ENCODE measurements at regions not wholly inside any gene's neighbourhood (a gene's known extent, or its start where the extent isn't known, plus 50 kb on each side); places are given as distances from the start of the nearest gene placed in this dataset.
"Not testable (repeated sequence)": the region's sequence is repeated elsewhere in the genome, so short reads cannot be mapped to it uniquely, and the experiment has no call there.

GRCh38 chr10:108545921-108546320 lies 1377.4 kb downstream of the XPNPEP1 start:
- H3K4me1 Mint-ChIP-seq = peaks cover 13% of the 10 kb centered on the region
- Histone ChIP-seq H3K4me1 (ENCODE audit: control insufficient read depth in 2 of 2, insufficient read depth in 2 of 2, low read length in 2 of 2) (peaks cover 0 to 4% of the 10 kb centered on the region in 2 donors), H3K4me3 (ENCODE audit: control extremely low read depth in 1 of 5, extremely low read depth in 1 of 5, insufficient read depth in 1 of 5, low read depth in 2 of 5, low read length in 4 of 5) (no peak overlapping the region), H3K27ac (ENCODE audit: low read length in 2 of 2) (no peak overlapping the region), H3K9me3 (ENCODE audit: control extremely low read depth in 1 of 3, control insufficient read depth in 2 of 3, insufficient read depth in 1 of 3, low read length in 2 of 3) (no peaks in the 10 kb centered on the region), H4K20me1 (ENCODE audit: control insufficient read depth, insufficient read depth, low read length, poor library complexity, severe bottlenecking) (no peaks in the 10 kb centered on the region), H2AFZ (ENCODE audit: insufficient read depth, low read depth, low read length, poor library complexity, severe bottlenecking) (peak overlapping the region; percentile 30), H3K9ac (ENCODE audit: low read length) (no peak overlapping the region), H3K27me3 (replicated peaks in 1 of 4; ENCODE audit: control extremely low read depth in 1 of 4, control insufficient read depth in 3 of 4, insufficient read depth in 4 of 4, low read length in 3 of 4) (no peaks in the 10 kb centered on the region), H3K4me2 (replicated peaks; ENCODE audit: low read depth, low read length, poor library complexity, severe bottlenecking) (peak overlapping the region; percentile 25), H3K36me3 (replicated peaks in 1 of 2; ENCODE audit: control extremely low read depth in 1 of 2, control insufficient read depth in 1 of 2, extremely low read depth in 1 of 2, insufficient read depth in 2 of 2, low read length in 1 of 2) (no peaks in the 10 kb centered on the region), H3K79me2 (ENCODE audit: control insufficient read depth, insufficient read depth, low read length) (no peaks in the 10 kb centered on the region)
- no peak for ATAC-seq (ENCODE audit: low read depth)
- no peak overlapping the region for H3K4me3 Mint-ChIP-seq
- intact Hi-C loops (cut with micrococcal nuclease) = loop anchor here (10.0 kb wide), 1 partner anchor 1841 kb away; no protein-coding TSS in a partner anchor
- H3K27ac Mint-ChIP-seq = no peak overlapping the region
- DNase-seq = peak; percentile 5
- H3K27me3 Mint-ChIP-seq = no peaks in the 10 kb centered on the region
- no peaks in the 10 kb centered on the region for H3K9me3 Mint-ChIP-seq (ENCODE audit: insufficient read depth)
- POLR2A ChIA-PET = no interaction called here
- no CpG with 5 or more reads among the region's 1 CpG for WGBS (ENCODE audit: insufficient coverage)
- TF ChIP-seq CTCF (IDR thresholded peaks at IDR 0.05) (no peak), EZH2 (IDR thresholded peaks at IDR 0.05; ENCODE audit: borderline replicate concordance, insufficient read depth, low read depth, low read length, poor library complexity, severe bottlenecking) (no peak)
- CTCF ChIA-PET = interaction anchor here (0.9 to 1.2 kb wide), 2 partner anchors 8 to 17 kb away, joined by 3 read pairs; no protein-coding TSS in a partner anchor

GRCh38 chr10:108544500-108545120 lies 1378.7 kb downstream of the XPNPEP1 start:
- H3K9me3 ChIP-seq (ENCODE audit: control extremely low read depth in 1 of 3, control insufficient read depth in 2 of 3, insufficient read depth in 1 of 3, low read length in 2 of 3) = no peaks in the 10 kb centered on the region
- H3K9ac ChIP-seq (ENCODE audit: low read length) = peak overlapping the region; percentile 33
- peak overlapping the region; percentile 55 for H3K4me3 Mint-ChIP-seq
- H3K27ac Mint-ChIP-seq = no peak overlapping the region
- H3K79me2 ChIP-seq (ENCODE audit: control insufficient read depth, insufficient read depth, low read length) = no peaks in the 10 kb centered on the region
- intact Hi-C loops (cut with micrococcal nuclease) = loop anchor here (5.0 to 10.0 kb wide), 2 partner anchors 1137 to 1840 kb away; no protein-coding TSS in a partner anchor
- ATAC-seq (ENCODE audit: low read depth) (no peak), DNase-seq (peak; percentile 58)
- peak overlapping the region; percentile 44 for H2AFZ ChIP-seq (ENCODE audit: insufficient read depth, low read depth, low read length, poor library complexity, severe bottlenecking)
- H3K27ac ChIP-seq (ENCODE audit: low read length in 2 of 2) = no peak overlapping the region
- no peaks in the 10 kb centered on the region for H3K27me3 ChIP-seq (replicated peaks in 1 of 4; ENCODE audit: control extremely low read depth in 1 of 4, control insufficient read depth in 3 of 4, insufficient read depth in 4 of 4, low read length in 3 of 4)
- WGBS (ENCODE audit: insufficient coverage) = 18% methylated on average over 7 of the region's 10 CpGs
- H3K9me3 Mint-ChIP-seq (ENCODE audit: insufficient read depth) = no peaks in the 10 kb centered on the region
- no peaks in the 10 kb centered on the region for H3K27me3 Mint-ChIP-seq
- CTCF ChIA-PET = interaction anchor here (0.9 to 2.2 kb wide), 2 partner anchors 25 to 1136 kb away, joined by 3 to 6 read pairs; no protein-coding TSS in a partner anchor
- POLR2A ChIA-PET = no interaction called here
- TF ChIP-seq CTCF (IDR thresholded peaks at IDR 0.05) (peak; percentile 86), EZH2 (IDR thresholded peaks at IDR 0.05; ENCODE audit: borderline replicate concordance, insufficient read depth, low read depth, low read length, poor library complexity, severe bottlenecking) (no peak)
- no peak overlapping the region for H3K4me2 ChIP-seq (replicated peaks; ENCODE audit: low read depth, low read length, poor library complexity, severe bottlenecking)
- H3K36me3 ChIP-seq (replicated peaks in 1 of 2; ENCODE audit: control extremely low read depth in 1 of 2, control insufficient read depth in 1 of 2, extremely low read depth in 1 of 2, insufficient read depth in 2 of 2, low read length in 1 of 2) = no peaks in the 10 kb centered on the region
- H3K4me1 Mint-ChIP-seq = peaks cover 13% of the 10 kb centered on the region
- no peak overlapping the region for H3K4me3 ChIP-seq (ENCODE audit: control extremely low read depth in 1 of 5, extremely low read depth in 1 of 5, insufficient read depth in 1 of 5, low read depth in 2 of 5, low read length in 4 of 5)
- no peaks in the 10 kb centered on the region for H4K20me1 ChIP-seq (ENCODE audit: control insufficient read depth, insufficient read depth, low read length, poor library complexity, severe bottlenecking)
- H3K4me1 ChIP-seq (ENCODE audit: control insufficient read depth in 2 of 2, insufficient read depth in 2 of 2, low read length in 2 of 2) = peaks cover 0 to 4% of the 10 kb centered on the region in 2 donors

- H3K4me1 Mint-ChIP-seq; intact Hi-C loops (cut with micrococcal nuclease); H3K27ac Mint-ChIP-seq; H3K27me3 ChIP-seq (replicated peaks in 1 of 4; ENCODE audit: control extremely low read depth in 1 of 4, control insufficient read depth in 3 of 4, insufficient read depth in 4 of 4, low read length in 3 of 4); H2AFZ ChIP-seq (ENCODE audit: insufficient read depth, low read depth, low read length, poor library complexity, severe bottlenecking); H3K36me3 ChIP-seq (replicated peaks in 1 of 2; ENCODE audit: control extremely low read depth in 1 of 2, control insufficient read depth in 1 of 2, extremely low read depth in 1 of 2, insufficient read depth in 2 of 2, low read length in 1 of 2); H3K9ac ChIP-seq (ENCODE audit: low read length); H4K20me1 ChIP-seq (ENCODE audit: control insufficient read depth, insufficient read depth, low read length, poor library complexity, severe bottlenecking); H3K27me3 Mint-ChIP-seq; H3K9me3 Mint-ChIP-seq (ENCODE audit: insufficient read depth); H3K4me2 ChIP-seq (replicated peaks; ENCODE audit: low read depth, low read length, poor library complexity, severe bottlenecking); H3K9me3 ChIP-seq (ENCODE audit: control extremely low read depth in 1 of 3, control insufficient read depth in 2 of 3, insufficient read depth in 1 of 3, low read length in 2 of 3); H3K79me2 ChIP-seq (ENCODE audit: control insufficient read depth, insufficient read depth, low read length); POLR2A ChIA-PET; H3K4me3 ChIP-seq (ENCODE audit: control extremely low read depth in 1 of 5, extremely low read depth in 1 of 5, insufficient read depth in 1 of 5, low read depth in 2 of 5, low read length in 4 of 5); H3K4me1 ChIP-seq (ENCODE audit: control insufficient read depth in 2 of 2, insufficient read depth in 2 of 2, low read length in 2 of 2); DNase-seq; ATAC-seq (ENCODE audit: low read depth); H3K27ac ChIP-seq (ENCODE audit: low read length in 2 of 2); H3K4me3 Mint-ChIP-seq: not testable (repeated sequence)
- 92% methylated on average over 5 of the region's 6 CpGs for WGBS (ENCODE audit: insufficient coverage)
- CTCF ChIA-PET = interaction anchor here (2.0 kb wide), 1 partner anchor 8 kb away, joined by 6 read pairs; no protein-coding TSS in a partner anchor
Observed at GRCh38 chr10:108533551-108533950, 1369.0 kb upstream of the SORCS1 start.

Data from B cell (primary cell).